Stomach (tissue), 4 donors: ENCODE measurements at regions not wholly inside any gene's neighbourhood (a gene's known extent, or its start where the extent isn't known, plus 50 kb on each side); places are given as distances from the start of the nearest gene placed in this dataset.

ENCODE experiments used
- CTCF ChIP-seq, 7 experiments: fragments of 450-650 bp in 4 of 7; fragments of 200-600 bp in 3 of 7; sonication (generic) in 3 of 7; IDR thresholded peaks; one replicate each; pipeline ENCODE4 v1.5.1; 2016 to 2019; ENCODE audit warnings: antibody characterized with exemption in 7 of 7, control low read depth in 2 of 7, mild to moderate bottlenecking in 1 of 7
- EP300 ChIP-seq: sonication (generic); formaldehyde crosslinking; IDR thresholded peaks from one replicate; pipeline ENCODE4 v1.6.1; 2017; ENCODE audit warnings: antibody characterized with exemption
- POLR2A ChIP-seq, 4 donors: fragments of 450-650 bp; IDR thresholded peaks; one replicate each; pipeline ENCODE4 v1.6.1; 2016; ENCODE audit warnings: antibody characterized with exemption in 4 of 4, control low read depth in 2 of 4, mild to moderate bottlenecking in 1 of 4, moderate library complexity in 1 of 4
- POLR2AphosphoS5 ChIP-seq, 3 donors: sonication (generic); formaldehyde crosslinking; IDR thresholded peaks; one replicate each; pipeline ENCODE4 v1.6.1; 2016; ENCODE audit warnings: antibody characterized with exemption in 3 of 3

GRCh38 chr2:223269386-223269785 lies 217.4 kb downstream of the KCNE4 start:
- TF ChIP-seq POLR2A (IDR thresholded peaks at IDR 0.05) (no peak), CTCF (IDR thresholded peaks at IDR 0.05) (no peak), EP300 (no peak), POLR2AphosphoS5 (IDR thresholded peaks at IDR 0.05) (no peak)
